ENCODE measurements at regions not wholly inside any gene's neighbourhood (a gene's known extent, or its start where the extent isn't known, plus 50 kb on each side); places are given as distances from the start of the nearest gene placed in this dataset.

GRCh38 chr1:112317140-112317539, 78.9 kb upstream of the CTTNBP2NL start:
- Histone ChIP-seq H3K9me2 (replicated peaks; ENCODE audit: insufficient read depth, low read length) (no peaks in the 10 kb centered on the region), H3K9ac (ENCODE audit: low read length) (no peak overlapping the region), H3K4me3 (ENCODE audit: insufficient read depth, low read length, poor library complexity, severe bottlenecking) (no peak overlapping the region), H3K79me2 (ENCODE audit: insufficient read depth, low read length) (no peaks in the 10 kb centered on the region), H3K4me2 (ENCODE audit: low read depth, low read length, poor library complexity, severe bottlenecking) (no peak overlapping the region), H3F3A (ENCODE audit: insufficient read depth) (no peaks in the 10 kb centered on the region), H3K9me3 (ENCODE audit: insufficient read depth, low read length) (no peaks in the 10 kb centered on the region), H3K36me3 (ENCODE audit: low read length) (no peaks in the 10 kb centered on the region), H3K27me3 (ENCODE audit: low read length) (no peaks in the 10 kb centered on the region), H4K20me1 (ENCODE audit: low read depth, low read length) (no peaks in the 10 kb centered on the region), H2AFZ (ENCODE audit: low read depth, low read length, severe bottlenecking) (no peak overlapping the region), H3K27ac (ENCODE audit: low read depth, low read length) (no peak overlapping the region)
- TF ChIP-seq, protein P1, sequence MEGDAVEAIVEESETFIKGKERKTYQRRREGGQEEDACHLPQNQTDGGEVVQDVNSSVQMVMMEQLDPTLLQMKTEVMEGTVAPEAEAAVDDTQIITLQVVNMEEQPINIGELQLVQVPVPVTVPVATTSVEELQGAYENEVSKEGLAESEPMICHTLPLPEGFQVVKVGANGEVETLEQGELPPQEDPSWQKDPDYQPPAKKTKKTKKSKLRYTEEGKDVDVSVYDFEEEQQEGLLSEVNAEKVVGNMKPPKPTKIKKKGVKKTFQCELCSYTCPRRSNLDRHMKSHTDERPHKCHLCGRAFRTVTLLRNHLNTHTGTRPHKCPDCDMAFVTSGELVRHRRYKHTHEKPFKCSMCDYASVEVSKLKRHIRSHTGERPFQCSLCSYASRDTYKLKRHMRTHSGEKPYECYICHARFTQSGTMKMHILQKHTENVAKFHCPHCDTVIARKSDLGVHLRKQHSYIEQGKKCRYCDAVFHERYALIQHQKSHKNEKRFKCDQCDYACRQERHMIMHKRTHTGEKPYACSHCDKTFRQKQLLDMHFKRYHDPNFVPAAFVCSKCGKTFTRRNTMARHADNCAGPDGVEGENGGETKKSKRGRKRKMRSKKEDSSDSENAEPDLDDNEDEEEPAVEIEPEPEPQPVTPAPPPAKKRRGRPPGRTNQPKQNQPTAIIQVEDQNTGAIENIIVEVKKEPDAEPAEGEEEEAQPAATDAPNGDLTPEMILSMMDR (IDR thresholded peaks at IDR 0.05; ENCODE audit: insufficient read depth, low read length, poor library complexity, severe bottlenecking), result no peak
- TF ChIP-seq EZH2phosphoT487 (conservative IDR thresholded peaks at IDR 0.05; ENCODE audit: low read length), result no peak

DNA sequence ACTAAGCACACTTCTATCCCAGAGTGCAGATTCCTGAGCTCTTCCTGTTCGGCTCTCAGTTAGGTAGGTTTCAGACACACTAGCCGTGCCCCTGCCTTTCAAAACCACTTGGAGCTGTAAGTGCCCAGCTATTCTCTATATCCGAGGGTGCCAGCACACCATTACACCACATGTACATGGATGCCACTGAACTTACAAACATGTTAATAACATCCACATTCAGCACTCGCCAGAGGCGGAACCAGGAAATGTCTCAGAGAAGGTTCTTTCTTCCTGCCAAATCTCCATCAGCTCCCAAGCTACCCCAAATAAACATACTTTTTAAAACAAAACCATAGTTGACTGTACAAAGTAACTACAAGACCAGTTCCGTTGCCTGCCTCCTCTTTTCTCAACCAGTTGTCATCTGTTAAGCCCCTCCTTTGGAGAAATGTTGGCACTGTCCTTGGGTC, 78.4 kb upstream of the CTTNBP2NL start:
- Histone ChIP-seq H3K27ac (ENCODE audit: low read depth, low read length) (no peak overlapping the region), H4K20me1 (ENCODE audit: low read depth, low read length) (no peaks in the 10 kb centered on the region), H3K79me2 (ENCODE audit: insufficient read depth, low read length) (no peaks in the 10 kb centered on the region), H3K27me3 (ENCODE audit: low read length) (no peaks in the 10 kb centered on the region), H2AFZ (ENCODE audit: low read depth, low read length, severe bottlenecking) (no peak overlapping the region), H3F3A (ENCODE audit: insufficient read depth) (no peaks in the 10 kb centered on the region), H3K36me3 (ENCODE audit: low read length) (no peaks in the 10 kb centered on the region), H3K9me3 (ENCODE audit: insufficient read depth, low read length) (no peaks in the 10 kb centered on the region), H3K4me2 (ENCODE audit: low read depth, low read length, poor library complexity, severe bottlenecking) (no peak overlapping the region), H3K9me2 (replicated peaks; ENCODE audit: insufficient read depth, low read length) (no peaks in the 10 kb centered on the region), H3K4me3 (ENCODE audit: insufficient read depth, low read length, poor library complexity, severe bottlenecking) (no peak overlapping the region), H3K9ac (ENCODE audit: low read length) (no peak overlapping the region)
- TF ChIP-seq EZH2phosphoT487 (conservative IDR thresholded peaks at IDR 0.05; ENCODE audit: low read length), result no peak
- TF ChIP-seq, protein P1 (IDR thresholded peaks at IDR 0.05; ENCODE audit: insufficient read depth, low read length, poor library complexity, severe bottlenecking), result no peak

GRCh38 chr1:112318263-112318662, 77.8 kb upstream of the CTTNBP2NL start:
- Histone ChIP-seq H3K9ac (ENCODE audit: low read length) (no peak overlapping the region), H3K27me3 (ENCODE audit: low read length) (no peaks in the 10 kb centered on the region), H2AFZ (ENCODE audit: low read depth, low read length, severe bottlenecking) (no peak overlapping the region), H3K4me2 (ENCODE audit: low read depth, low read length, poor library complexity, severe bottlenecking) (no peak overlapping the region), H3K79me2 (ENCODE audit: insufficient read depth, low read length) (no peaks in the 10 kb centered on the region), H4K20me1 (ENCODE audit: low read depth, low read length) (no peaks in the 10 kb centered on the region), H3K36me3 (ENCODE audit: low read length) (no peaks in the 10 kb centered on the region), H3K9me2 (replicated peaks; ENCODE audit: insufficient read depth, low read length) (no peaks in the 10 kb centered on the region), H3K4me3 (ENCODE audit: insufficient read depth, low read length, poor library complexity, severe bottlenecking) (no peak overlapping the region), H3K27ac (ENCODE audit: low read depth, low read length) (no peak overlapping the region), H3K9me3 (ENCODE audit: insufficient read depth, low read length) (no peaks in the 10 kb centered on the region), H3F3A (ENCODE audit: insufficient read depth) (no peaks in the 10 kb centered on the region)
- TF ChIP-seq, protein P1 (IDR thresholded peaks at IDR 0.05; ENCODE audit: insufficient read depth, low read length, poor library complexity, severe bottlenecking), result no peak
- TF ChIP-seq EZH2phosphoT487 (conservative IDR thresholded peaks at IDR 0.05; ENCODE audit: low read length), result no peak
